ENCODE measurements at regions not wholly inside any gene's neighbourhood (a gene's known extent, or its start where the extent isn't known, plus 50 kb on each side); places are given as distances from the start of the nearest gene placed in this dataset.

GRCh38 chr3:86661817-86662216 is 329.1 kb downstream of the VGLL3 start:
- no peak for DNase-seq (ENCODE audit: low spot score)
- Histone ChIP-seq H3K4me3 (ENCODE audit: low read depth, low read length, poor library complexity, severe bottlenecking) (no peak overlapping the region), H3K4me1 (ENCODE audit: insufficient read depth, low read length, poor library complexity, severe bottlenecking) (no peaks in the 10 kb centered on the region), H2AFZ (ENCODE audit: low read length) (no peak overlapping the region), H3K79me2 (ENCODE audit: insufficient read depth, low read depth, low read length) (no peaks in the 10 kb centered on the region), H3K9me3 (ENCODE audit: low read length) (no peaks in the 10 kb centered on the region), H3K4me2 (ENCODE audit: low read length) (no peak overlapping the region), H4K20me1 (ENCODE audit: insufficient read depth, low read length) (no peaks in the 10 kb centered on the region), H3K27ac (ENCODE audit: low read depth, low read length, poor library complexity, severe bottlenecking) (no peak overlapping the region), H3K9me2 (ENCODE audit: insufficient read depth, low read length) (no peaks in the 10 kb centered on the region), H3K36me3 (ENCODE audit: insufficient read depth, low read length) (no peaks in the 10 kb centered on the region)
- intact Hi-C loops (cut with micrococcal nuclease; ENCODE audit: unreplicated experiment): no loop called here
- ChIA-PET CTCF (ENCODE audit: unreplicated experiment) (no interaction called here), POLR2A (no interaction called here)
- BruUV-seq (replicated peaks): no TSS peak
- TF ChIP-seq EZH2phosphoT487 (IDR thresholded peaks at IDR 0.05; ENCODE audit: borderline replicate concordance, low read depth, low read length) (no peak), CTCF (conservative IDR thresholded peaks at IDR 0.05; ENCODE audit: low read length) (no peak)

- Histone ChIP-seq H3K4me1 (ENCODE audit: insufficient read depth, low read length, poor library complexity, severe bottlenecking) (no peaks in the 10 kb centered on the region), H3K4me2 (ENCODE audit: low read length) (no peak overlapping the region), H3K9me3 (ENCODE audit: low read length) (no peaks in the 10 kb centered on the region), H3K36me3 (ENCODE audit: insufficient read depth, low read length) (no peaks in the 10 kb centered on the region), H3K79me2 (ENCODE audit: insufficient read depth, low read depth, low read length) (no peaks in the 10 kb centered on the region), H2AFZ (ENCODE audit: low read length) (no peak overlapping the region), H3K27ac (ENCODE audit: low read depth, low read length, poor library complexity, severe bottlenecking) (no peak overlapping the region), H3K9me2 (ENCODE audit: insufficient read depth, low read length) (no peaks in the 10 kb centered on the region), H4K20me1 (ENCODE audit: insufficient read depth, low read length) (no peaks in the 10 kb centered on the region), H3K4me3 (ENCODE audit: low read depth, low read length, poor library complexity, severe bottlenecking) (no peak overlapping the region)
- intact Hi-C loops (cut with micrococcal nuclease; ENCODE audit: unreplicated experiment): no loop called here
- ChIA-PET POLR2A (no interaction called here), CTCF (ENCODE audit: unreplicated experiment) (no interaction called here)
- TF ChIP-seq CTCF (conservative IDR thresholded peaks at IDR 0.05; ENCODE audit: low read length): no peak
- TF ChIP-seq EZH2phosphoT487 (IDR thresholded peaks at IDR 0.05; ENCODE audit: borderline replicate concordance, low read depth, low read length): no peak
- BruUV-seq (replicated peaks): no TSS peak
- DNase-seq (ENCODE audit: low spot score): no peak
Measured at GRCh38 chr3:86658876-86659275, 332.1 kb downstream of the VGLL3 start.

- intact Hi-C loops (cut with micrococcal nuclease; ENCODE audit: unreplicated experiment): no loop called here
- no peaks in the 10 kb centered on the region for H4K20me1 ChIP-seq (ENCODE audit: insufficient read depth, low read length)
- no peak for DNase-seq (ENCODE audit: low spot score)
- BruUV-seq (replicated peaks): no TSS peak
- H3K4me2 ChIP-seq (ENCODE audit: low read length): no peak overlapping the region
- no peaks in the 10 kb centered on the region for H3K4me1 ChIP-seq (ENCODE audit: insufficient read depth, low read length, poor library complexity, severe bottlenecking)
- H3K36me3 ChIP-seq (ENCODE audit: insufficient read depth, low read length): no peaks in the 10 kb centered on the region
- no peak overlapping the region for H3K27ac ChIP-seq (ENCODE audit: low read depth, low read length, poor library complexity, severe bottlenecking)
- no peak overlapping the region for H2AFZ ChIP-seq (ENCODE audit: low read length)
- no peak overlapping the region for H3K4me3 ChIP-seq (ENCODE audit: low read depth, low read length, poor library complexity, severe bottlenecking)
- no peak for TF ChIP-seq CTCF (conservative IDR thresholded peaks at IDR 0.05; ENCODE audit: low read length)
- no peak for TF ChIP-seq EZH2phosphoT487 (IDR thresholded peaks at IDR 0.05; ENCODE audit: borderline replicate concordance, low read depth, low read length)
- no peaks in the 10 kb centered on the region for H3K9me3 ChIP-seq (ENCODE audit: low read length)
- ChIA-PET CTCF (ENCODE audit: unreplicated experiment) (no interaction called here), POLR2A (interaction anchor here (0.6 to 0.9 kb wide), 2 partner anchors 11 to 14 kb away, joined by 3 read pairs; no protein-coding TSS in a partner anchor)
- H3K9me2 ChIP-seq (ENCODE audit: insufficient read depth, low read length): no peaks in the 10 kb centered on the region
- no peaks in the 10 kb centered on the region for H3K79me2 ChIP-seq (ENCODE audit: insufficient read depth, low read depth, low read length)
Measured at GRCh38 chr3:86654806-86655460, 336.0 kb downstream of the VGLL3 start.

Data from OCI-LY7 (cell line).